WTC11 (cell line): ENCODE measurements at regions not wholly inside any gene's neighbourhood (a gene's known extent, or its start where the extent isn't known, plus 50 kb on each side); places are given as distances from the start of the nearest gene placed in this dataset.
A peak's percentile ranks its signal among the peaks of the same experiment; 100 is the strongest.

Experiments
- ATAC-seq: fragments of 200-7000 bp; cut with Tn5 transposase; 2 replicates; pipeline ENCODE4 v1.10.0; 2021; ENCODE audit warnings: mild to moderate bottlenecking, moderate library complexity
- CTCF ChIA-PET: fragments of 300-600 bp; sonication (Branson Sonifier 250); formaldehyde crosslinking; loops from one replicate; lab custom pipeline; 2021; ENCODE audit warnings: antibody characterized with exemption; lab: Charles Lee
- POLR2A ChIA-PET: fragments of 350-600 bp; sonication (Branson Sonifier 250); formaldehyde crosslinking; loops from one replicate; lab custom pipeline; 2021; ENCODE audit warnings: antibody characterized with exemption; lab: Charles Lee
- DNase-seq: peaks from one replicate; pipeline ENCODE4 v3.0.0; 2021; ENCODE audit warnings: low spot score
- H3K27ac Mint-ChIP-seq: 2 replicates; pipeline ENCODE4 v1.8.0; 2021; ENCODE audit warnings: mixed read lengths
- H3K27me3 Mint-ChIP-seq: 2 replicates; pipeline ENCODE4 v1.8.0; 2021; ENCODE audit warnings: low read depth, mild to moderate bottlenecking, moderate library complexity, mixed read lengths
- H3K36me3 Mint-ChIP-seq: 2 replicates; pipeline ENCODE4 v1.8.0; 2021; ENCODE audit warnings: mixed read lengths
- H3K4me1 Mint-ChIP-seq: 2 replicates; pipeline ENCODE4 v1.8.0; 2022; ENCODE audit warnings: mixed read lengths
- H3K4me3 Mint-ChIP-seq: 2 replicates; pipeline ENCODE4 v1.8.0; 2021; ENCODE audit warnings: mild to moderate bottlenecking, moderate library complexity, mixed read lengths
- H3K9me3 Mint-ChIP-seq: 2 replicates; pipeline ENCODE4 v1.8.0; 2021; ENCODE audit warnings: mixed read lengths
- GTF2I ChIP-seq: fragments of 250-450 bp; sonication (Bioruptor Pico); conservative IDR thresholded peaks from 2 replicates; pipeline ENCODE4 v1.4.0; 2021; ENCODE audit warnings: mild to moderate bottlenecking
- JUN ChIP-seq: sonication (generic); formaldehyde crosslinking; IDR thresholded peaks from 2 replicates; pipeline ENCODE4 v1.8.0; 2023; ENCODE audit warnings: mild to moderate bottlenecking, missing genetic modification reagents
- MYBL2 ChIP-seq: sonication (generic); formaldehyde crosslinking; IDR thresholded peaks from 2 replicates; pipeline ENCODE4 v1.8.1; 2023; ENCODE audit warnings: mild to moderate bottlenecking, moderate library complexity, missing genetic modification reagents
- NFE2L1 ChIP-seq: sonication (generic); formaldehyde crosslinking; IDR thresholded peaks from 2 replicates; pipeline ENCODE4 v1.8.1; 2023; ENCODE audit warnings: missing genetic modification reagents
- NR1H2 ChIP-seq: sonication (generic); formaldehyde crosslinking; IDR thresholded peaks from 2 replicates; pipeline ENCODE4 v1.9.0; 2021; ENCODE audit warnings: mild to moderate bottlenecking, moderate library complexity, missing genetic modification reagents
- NR3C1 ChIP-seq: sonication (generic); formaldehyde crosslinking; conservative IDR thresholded peaks from 2 replicates; pipeline ENCODE4 v1.8.1; 2023; ENCODE audit warnings: low read depth, mild to moderate bottlenecking, missing genetic modification reagents
- RORB ChIP-seq: fragments of 250-450 bp; sonication (Bioruptor Pico); IDR thresholded peaks from 2 replicates; pipeline ENCODE4 v1.9.0; 2021; ENCODE audit warnings: mild to moderate bottlenecking
- SMAD3 ChIP-seq: sonication (generic); formaldehyde crosslinking; IDR thresholded peaks from 2 replicates; pipeline ENCODE4 v1.8.0; 2022; ENCODE audit warnings: missing genetic modification reagents, mild to moderate bottlenecking, borderline replicate concordance
- TEAD4 ChIP-seq: sonication (generic); formaldehyde crosslinking; IDR thresholded peaks from 2 replicates; pipeline ENCODE4 v1.8.0; 2022; ENCODE audit warnings: mild to moderate bottlenecking, missing genetic modification reagents
- ZNF219 ChIP-seq: sonication (generic); formaldehyde crosslinking; IDR thresholded peaks from 2 replicates; pipeline ENCODE4 v1.8.0; 2023; ENCODE audit warnings: missing genetic modification reagents, mild to moderate bottlenecking, borderline replicate concordance
- TF ChIP-seq, protein P1 (sequence below): sonication (generic); formaldehyde crosslinking; IDR thresholded peaks from 2 replicates; pipeline ENCODE4 v1.8.0; 2023; ENCODE audit warnings: missing genetic modification reagents, mild to moderate bottlenecking, borderline replicate concordance
- TF ChIP-seq, protein P2 (sequence below): sonication (generic); formaldehyde crosslinking; IDR thresholded peaks from 2 replicates; pipeline ENCODE4 v1.8.0; 2022; ENCODE audit warnings: mild to moderate bottlenecking, missing genetic modification reagents
- TF ChIP-seq, protein P3 (sequence below): fragments of 250-450 bp; sonication (Bioruptor Pico); IDR thresholded peaks from 2 replicates; pipeline ENCODE4 v1.9.0; 2021; ENCODE audit warnings: moderate library complexity, mild to moderate bottlenecking, inconsistent platforms, borderline replicate concordance
- TF ChIP-seq, protein P4 (sequence below): sonication (generic); formaldehyde crosslinking; IDR thresholded peaks from 2 replicates; pipeline ENCODE4 v1.8.0; 2022; ENCODE audit warnings: mild to moderate bottlenecking, missing genetic modification reagents
- TF ChIP-seq, protein P5 (sequence below): sonication (generic); formaldehyde crosslinking; IDR thresholded peaks from 2 replicates; pipeline ENCODE4 v1.8.1; 2022; ENCODE audit warnings: mild to moderate bottlenecking, missing genetic modification reagents, moderate library complexity, borderline replicate concordance
- TF ChIP-seq, protein P6 (sequence below): fragments of 250-450 bp; sonication (Bioruptor Pico); IDR thresholded peaks from 2 replicates; pipeline ENCODE4 v1.8.0; 2021; ENCODE audit warnings: mild to moderate bottlenecking
- TF ChIP-seq, protein P7 (sequence below): sonication (generic); formaldehyde crosslinking; IDR thresholded peaks from 2 replicates; pipeline ENCODE4 v1.8.1; 2022; ENCODE audit warnings: mild to moderate bottlenecking, moderate library complexity, missing genetic modification reagents
- TF ChIP-seq, protein P8 (sequence below): fragments of 250-450 bp; sonication (Bioruptor Pico); IDR thresholded peaks from 2 replicates; pipeline ENCODE4 v2.1.2; 2022; ENCODE audit warnings: mild to moderate bottlenecking, moderate library complexity
- TF ChIP-seq, protein P9 (sequence below): fragments of 200-600 bp; IDR thresholded peaks from 2 replicates; pipeline ENCODE4 v1.8.0; 2022; ENCODE audit warnings: antibody characterized with exemption

DNA sequence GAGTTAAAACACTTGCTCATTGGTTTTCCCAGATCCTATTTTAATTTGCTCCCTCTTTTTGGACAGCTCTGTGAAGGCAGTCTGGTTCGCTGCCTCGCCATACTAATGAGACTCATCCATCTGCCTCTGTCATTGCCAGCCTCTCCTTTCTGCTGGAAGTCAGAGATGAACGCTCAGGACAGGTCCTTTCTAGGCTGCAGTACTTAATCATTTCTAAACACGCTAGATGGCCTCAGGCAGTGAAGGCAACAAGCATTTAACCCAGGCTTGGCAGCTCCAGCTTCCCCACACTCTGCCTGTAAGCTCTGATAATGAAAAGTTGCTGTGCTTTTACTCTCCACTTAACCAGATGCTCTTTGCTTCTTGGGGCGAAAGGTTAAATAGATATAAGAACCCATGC, 286.7 kb upstream of the POU3F2 start:
- Mint-ChIP-seq H3K9me3 (no peaks in the 10 kb centered on the region), H3K27ac (no peak overlapping the region), H3K27me3 (no peaks in the 10 kb centered on the region), H3K4me3 (no peak overlapping the region), H3K4me1 (peaks cover 14% of the 10 kb centered on the region), H3K36me3 (no peaks in the 10 kb centered on the region)
- DNase-seq (no peak), ATAC-seq (peak; percentile 28; the same call in 1 of the 2 replicates)
- CTCF ChIA-PET = no interaction called here
- POLR2A ChIA-PET = no interaction called here
- TF ChIP-seq, protein P1, sequence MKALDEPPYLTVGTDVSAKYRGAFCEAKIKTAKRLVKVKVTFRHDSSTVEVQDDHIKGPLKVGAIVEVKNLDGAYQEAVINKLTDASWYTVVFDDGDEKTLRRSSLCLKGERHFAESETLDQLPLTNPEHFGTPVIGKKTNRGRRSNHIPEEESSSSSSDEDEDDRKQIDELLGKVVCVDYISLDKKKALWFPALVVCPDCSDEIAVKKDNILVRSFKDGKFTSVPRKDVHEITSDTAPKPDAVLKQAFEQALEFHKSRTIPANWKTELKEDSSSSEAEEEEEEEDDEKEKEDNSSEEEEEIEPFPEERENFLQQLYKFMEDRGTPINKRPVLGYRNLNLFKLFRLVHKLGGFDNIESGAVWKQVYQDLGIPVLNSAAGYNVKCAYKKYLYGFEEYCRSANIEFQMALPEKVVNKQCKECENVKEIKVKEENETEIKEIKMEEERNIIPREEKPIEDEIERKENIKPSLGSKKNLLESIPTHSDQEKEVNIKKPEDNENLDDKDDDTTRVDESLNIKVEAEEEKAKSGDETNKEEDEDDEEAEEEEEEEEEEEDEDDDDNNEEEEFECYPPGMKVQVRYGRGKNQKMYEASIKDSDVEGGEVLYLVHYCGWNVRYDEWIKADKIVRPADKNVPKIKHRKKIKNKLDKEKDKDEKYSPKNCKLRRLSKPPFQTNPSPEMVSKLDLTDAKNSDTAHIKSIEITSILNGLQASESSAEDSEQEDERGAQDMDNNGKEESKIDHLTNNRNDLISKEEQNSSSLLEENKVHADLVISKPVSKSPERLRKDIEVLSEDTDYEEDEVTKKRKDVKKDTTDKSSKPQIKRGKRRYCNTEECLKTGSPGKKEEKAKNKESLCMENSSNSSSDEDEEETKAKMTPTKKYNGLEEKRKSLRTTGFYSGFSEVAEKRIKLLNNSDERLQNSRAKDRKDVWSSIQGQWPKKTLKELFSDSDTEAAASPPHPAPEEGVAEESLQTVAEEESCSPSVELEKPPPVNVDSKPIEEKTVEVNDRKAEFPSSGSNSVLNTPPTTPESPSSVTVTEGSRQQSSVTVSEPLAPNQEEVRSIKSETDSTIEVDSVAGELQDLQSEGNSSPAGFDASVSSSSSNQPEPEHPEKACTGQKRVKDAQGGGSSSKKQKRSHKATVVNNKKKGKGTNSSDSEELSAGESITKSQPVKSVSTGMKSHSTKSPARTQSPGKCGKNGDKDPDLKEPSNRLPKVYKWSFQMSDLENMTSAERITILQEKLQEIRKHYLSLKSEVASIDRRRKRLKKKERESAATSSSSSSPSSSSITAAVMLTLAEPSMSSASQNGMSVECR (CRISPR knock-in tag) = no peak
- TF ChIP-seq GTF2I (no peak), NR1H2 (CRISPR knock-in tag) (no peak), NFE2L1 (CRISPR knock-in tag) (no peak), SMAD3 (CRISPR knock-in tag) (no peak), TEAD4 (CRISPR knock-in tag) (no peak), ZNF219 (CRISPR knock-in tag) (no peak), NR3C1 (CRISPR knock-in tag) (no peak)
- TF ChIP-seq, protein P2, sequence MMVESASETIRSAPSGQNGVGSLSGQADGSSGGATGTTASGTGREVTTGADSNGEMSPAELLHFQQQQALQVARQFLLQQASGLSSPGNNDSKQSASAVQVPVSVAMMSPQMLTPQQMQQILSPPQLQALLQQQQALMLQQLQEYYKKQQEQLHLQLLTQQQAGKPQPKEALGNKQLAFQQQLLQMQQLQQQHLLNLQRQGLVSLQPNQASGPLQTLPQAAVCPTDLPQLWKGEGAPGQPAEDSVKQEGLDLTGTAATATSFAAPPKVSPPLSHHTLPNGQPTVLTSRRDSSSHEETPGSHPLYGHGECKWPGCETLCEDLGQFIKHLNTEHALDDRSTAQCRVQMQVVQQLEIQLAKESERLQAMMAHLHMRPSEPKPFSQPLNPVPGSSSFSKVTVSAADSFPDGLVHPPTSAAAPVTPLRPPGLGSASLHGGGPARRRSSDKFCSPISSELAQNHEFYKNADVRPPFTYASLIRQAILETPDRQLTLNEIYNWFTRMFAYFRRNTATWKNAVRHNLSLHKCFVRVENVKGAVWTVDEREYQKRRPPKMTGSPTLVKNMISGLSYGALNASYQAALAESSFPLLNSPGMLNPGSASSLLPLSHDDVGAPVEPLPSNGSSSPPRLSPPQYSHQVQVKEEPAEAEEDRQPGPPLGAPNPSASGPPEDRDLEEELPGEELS (CRISPR knock-in tag) = no peak
- TF ChIP-seq, protein P3, sequence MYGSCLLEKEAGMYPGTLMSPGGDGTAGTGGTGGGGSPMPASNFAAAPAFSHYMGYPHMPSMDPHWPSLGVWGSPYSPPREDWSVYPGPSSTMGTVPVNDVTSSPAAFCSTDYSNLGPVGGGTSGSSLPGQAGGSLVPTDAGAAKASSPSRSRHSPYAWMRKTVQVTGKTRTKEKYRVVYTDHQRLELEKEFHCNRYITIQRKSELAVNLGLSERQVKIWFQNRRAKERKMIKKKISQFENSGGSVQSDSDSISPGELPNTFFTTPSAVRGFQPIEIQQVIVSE = no peak
- TF ChIP-seq, protein P4, sequence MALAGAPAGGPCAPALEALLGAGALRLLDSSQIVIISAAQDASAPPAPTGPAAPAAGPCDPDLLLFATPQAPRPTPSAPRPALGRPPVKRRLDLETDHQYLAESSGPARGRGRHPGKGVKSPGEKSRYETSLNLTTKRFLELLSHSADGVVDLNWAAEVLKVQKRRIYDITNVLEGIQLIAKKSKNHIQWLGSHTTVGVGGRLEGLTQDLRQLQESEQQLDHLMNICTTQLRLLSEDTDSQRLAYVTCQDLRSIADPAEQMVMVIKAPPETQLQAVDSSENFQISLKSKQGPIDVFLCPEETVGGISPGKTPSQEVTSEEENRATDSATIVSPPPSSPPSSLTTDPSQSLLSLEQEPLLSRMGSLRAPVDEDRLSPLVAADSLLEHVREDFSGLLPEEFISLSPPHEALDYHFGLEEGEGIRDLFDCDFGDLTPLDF = no peak
- TF ChIP-seq, protein P5, sequence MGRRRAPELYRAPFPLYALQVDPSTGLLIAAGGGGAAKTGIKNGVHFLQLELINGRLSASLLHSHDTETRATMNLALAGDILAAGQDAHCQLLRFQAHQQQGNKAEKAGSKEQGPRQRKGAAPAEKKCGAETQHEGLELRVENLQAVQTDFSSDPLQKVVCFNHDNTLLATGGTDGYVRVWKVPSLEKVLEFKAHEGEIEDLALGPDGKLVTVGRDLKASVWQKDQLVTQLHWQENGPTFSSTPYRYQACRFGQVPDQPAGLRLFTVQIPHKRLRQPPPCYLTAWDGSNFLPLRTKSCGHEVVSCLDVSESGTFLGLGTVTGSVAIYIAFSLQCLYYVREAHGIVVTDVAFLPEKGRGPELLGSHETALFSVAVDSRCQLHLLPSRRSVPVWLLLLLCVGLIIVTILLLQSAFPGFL = no peak
- TF ChIP-seq, protein P6, sequence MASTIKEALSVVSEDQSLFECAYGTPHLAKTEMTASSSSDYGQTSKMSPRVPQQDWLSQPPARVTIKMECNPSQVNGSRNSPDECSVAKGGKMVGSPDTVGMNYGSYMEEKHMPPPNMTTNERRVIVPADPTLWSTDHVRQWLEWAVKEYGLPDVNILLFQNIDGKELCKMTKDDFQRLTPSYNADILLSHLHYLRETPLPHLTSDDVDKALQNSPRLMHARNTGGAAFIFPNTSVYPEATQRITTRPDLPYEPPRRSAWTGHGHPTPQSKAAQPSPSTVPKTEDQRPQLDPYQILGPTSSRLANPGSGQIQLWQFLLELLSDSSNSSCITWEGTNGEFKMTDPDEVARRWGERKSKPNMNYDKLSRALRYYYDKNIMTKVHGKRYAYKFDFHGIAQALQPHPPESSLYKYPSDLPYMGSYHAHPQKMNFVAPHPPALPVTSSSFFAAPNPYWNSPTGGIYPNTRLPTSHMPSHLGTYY (CRISPR knock-in tag) = no peak

DNA sequence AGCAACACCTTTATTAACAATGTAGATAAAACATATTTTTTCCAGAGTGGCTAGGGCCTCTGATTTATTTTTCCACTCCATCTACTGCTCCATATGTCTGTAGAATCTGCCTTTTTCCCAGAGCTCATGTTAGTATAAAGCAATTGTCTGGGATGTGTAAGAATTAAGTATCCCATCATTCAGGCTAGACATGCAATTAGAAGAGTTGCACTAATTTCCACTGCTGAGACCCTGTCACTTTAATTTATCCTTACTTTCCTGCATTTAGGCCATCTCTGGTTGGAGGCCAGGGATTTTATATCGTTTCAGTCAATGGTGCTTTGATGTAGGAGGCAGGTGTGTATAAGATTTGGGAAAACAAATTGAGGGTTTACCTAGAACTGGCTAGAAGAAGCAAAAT, 286.1 kb upstream of the POU3F2 start:
- ChIA-PET CTCF (no interaction called here), POLR2A (no interaction called here)
- DNase-seq = no peak
- Mint-ChIP-seq H3K27me3 (no peaks in the 10 kb centered on the region), H3K4me3 (no peak overlapping the region), H3K9me3 (no peaks in the 10 kb centered on the region), H3K36me3 (no peaks in the 10 kb centered on the region), H3K27ac (no peak overlapping the region), H3K4me1 (peaks cover 15% of the 10 kb centered on the region)
- no peak for ATAC-seq
- TF ChIP-seq SMAD3 (CRISPR knock-in tag) = no peak
- TF ChIP-seq RORB = no peak
- TF ChIP-seq, protein P7, sequence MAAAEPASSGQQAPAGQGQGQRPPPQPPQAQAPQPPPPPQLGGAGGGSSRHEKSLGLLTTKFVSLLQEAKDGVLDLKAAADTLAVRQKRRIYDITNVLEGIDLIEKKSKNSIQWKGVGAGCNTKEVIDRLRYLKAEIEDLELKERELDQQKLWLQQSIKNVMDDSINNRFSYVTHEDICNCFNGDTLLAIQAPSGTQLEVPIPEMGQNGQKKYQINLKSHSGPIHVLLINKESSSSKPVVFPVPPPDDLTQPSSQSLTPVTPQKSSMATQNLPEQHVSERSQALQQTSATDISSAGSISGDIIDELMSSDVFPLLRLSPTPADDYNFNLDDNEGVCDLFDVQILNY (CRISPR knock-in tag) = no peak
- TF ChIP-seq MYBL2 (CRISPR knock-in tag) = no peak
- TF ChIP-seq JUN (CRISPR knock-in tag) = no peak
- TF ChIP-seq, protein P8, sequence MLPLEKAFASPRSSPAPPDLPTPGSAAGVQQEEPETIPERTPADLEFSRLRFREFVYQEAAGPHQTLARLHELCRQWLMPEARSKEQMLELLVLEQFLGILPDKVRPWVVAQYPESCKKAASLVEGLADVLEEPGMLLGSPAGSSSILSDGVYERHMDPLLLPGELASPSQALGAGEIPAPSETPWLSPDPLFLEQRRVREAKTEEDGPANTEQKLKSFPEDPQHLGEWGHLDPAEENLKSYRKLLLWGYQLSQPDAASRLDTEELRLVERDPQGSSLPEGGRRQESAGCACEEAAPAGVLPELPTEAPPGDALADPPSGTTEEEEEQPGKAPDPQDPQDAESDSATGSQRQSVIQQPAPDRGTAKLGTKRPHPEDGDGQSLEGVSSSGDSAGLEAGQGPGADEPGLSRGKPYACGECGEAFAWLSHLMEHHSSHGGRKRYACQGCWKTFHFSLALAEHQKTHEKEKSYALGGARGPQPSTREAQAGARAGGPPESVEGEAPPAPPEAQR = no peak
- TF ChIP-seq, protein P9, sequence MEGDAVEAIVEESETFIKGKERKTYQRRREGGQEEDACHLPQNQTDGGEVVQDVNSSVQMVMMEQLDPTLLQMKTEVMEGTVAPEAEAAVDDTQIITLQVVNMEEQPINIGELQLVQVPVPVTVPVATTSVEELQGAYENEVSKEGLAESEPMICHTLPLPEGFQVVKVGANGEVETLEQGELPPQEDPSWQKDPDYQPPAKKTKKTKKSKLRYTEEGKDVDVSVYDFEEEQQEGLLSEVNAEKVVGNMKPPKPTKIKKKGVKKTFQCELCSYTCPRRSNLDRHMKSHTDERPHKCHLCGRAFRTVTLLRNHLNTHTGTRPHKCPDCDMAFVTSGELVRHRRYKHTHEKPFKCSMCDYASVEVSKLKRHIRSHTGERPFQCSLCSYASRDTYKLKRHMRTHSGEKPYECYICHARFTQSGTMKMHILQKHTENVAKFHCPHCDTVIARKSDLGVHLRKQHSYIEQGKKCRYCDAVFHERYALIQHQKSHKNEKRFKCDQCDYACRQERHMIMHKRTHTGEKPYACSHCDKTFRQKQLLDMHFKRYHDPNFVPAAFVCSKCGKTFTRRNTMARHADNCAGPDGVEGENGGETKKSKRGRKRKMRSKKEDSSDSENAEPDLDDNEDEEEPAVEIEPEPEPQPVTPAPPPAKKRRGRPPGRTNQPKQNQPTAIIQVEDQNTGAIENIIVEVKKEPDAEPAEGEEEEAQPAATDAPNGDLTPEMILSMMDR = no peak
